GM18511 (cell line): ENCODE measurements at regions not wholly inside any gene's neighbourhood (a gene's known extent, or its start where the extent isn't known, plus 50 kb on each side); places are given as distances from the start of the nearest gene placed in this dataset.

Experiments
- ATAC-seq: cut with Tn5 transposase; IDR thresholded peaks from one replicate; pipeline ENCODE4 v1.9.1; 2021; ENCODE audit warnings: mild to moderate bottlenecking, moderate library complexity; ENCODE audit not compliant: unreplicated experiment

DNA sequence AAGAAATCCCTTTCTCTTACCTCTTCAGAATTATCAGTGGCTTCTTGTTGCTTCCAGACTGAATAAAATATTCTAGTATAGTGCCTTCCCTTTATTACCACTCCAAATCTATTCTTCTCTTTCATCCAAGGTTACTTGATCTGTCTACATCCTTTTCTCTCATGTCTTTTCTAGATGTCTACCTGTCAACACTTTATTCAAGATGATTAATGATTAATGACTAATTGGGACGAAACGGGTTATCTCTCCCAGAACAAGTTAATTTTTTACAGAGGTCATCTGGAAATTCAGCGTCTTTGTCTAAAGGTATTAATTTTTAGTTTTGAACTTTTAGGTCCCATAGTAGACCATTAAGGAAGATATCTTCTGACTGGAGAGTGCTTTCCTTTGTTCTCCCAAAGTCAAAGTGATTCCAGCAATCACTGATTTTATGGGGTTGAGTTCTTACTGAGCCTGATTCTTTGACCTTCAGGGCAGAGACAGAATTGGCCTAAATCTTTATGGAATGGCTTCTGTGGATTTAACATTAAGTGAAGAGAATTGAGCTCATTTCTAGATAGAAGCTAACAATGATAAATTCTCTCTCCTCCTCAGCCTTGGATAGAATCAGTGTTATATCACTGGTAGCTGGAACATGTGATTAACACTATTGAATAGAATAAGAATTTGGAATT is 335.4 kb upstream of the TEX13C start:
- ATAC-seq, result no peak

DNA sequence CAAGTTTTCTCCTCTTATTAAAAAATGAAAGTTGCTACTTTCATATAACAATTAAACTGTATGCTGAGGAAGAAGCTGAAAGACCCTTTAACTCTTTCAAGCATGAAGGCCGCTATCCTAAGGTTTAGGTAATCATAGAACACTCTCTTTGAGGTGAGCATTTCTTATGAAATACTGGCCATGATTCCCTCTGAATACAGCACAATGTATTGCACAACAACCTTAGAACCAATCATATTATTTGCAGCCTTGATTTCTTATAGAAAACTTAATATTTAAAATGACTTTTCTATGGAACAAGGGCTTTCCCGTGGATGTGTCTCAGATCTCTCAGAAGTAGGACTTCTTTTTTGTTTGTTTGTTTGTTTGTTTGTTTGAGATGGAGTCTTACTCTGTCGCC is 333.4 kb upstream of the TEX13C start:
- no peak for ATAC-seq

DNA sequence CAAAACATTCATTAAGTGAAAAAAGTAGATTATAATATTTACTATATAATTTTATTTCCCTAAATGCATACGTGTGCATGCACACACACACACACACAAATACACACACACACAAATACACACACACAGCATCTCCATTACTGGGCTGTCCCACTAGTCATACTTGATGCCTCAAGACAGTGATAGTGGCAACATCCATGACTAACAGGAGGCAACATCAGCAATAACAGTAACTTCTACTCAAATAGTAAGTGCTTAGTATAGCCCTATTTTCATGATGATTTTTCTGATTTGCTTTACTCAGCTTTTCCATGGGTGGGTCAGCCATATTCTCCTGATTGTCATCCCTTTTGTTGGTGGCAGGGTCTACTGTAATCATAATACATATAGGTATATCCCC is 325.9 kb upstream of the TEX13C start:
- no peak for ATAC-seq

DNA sequence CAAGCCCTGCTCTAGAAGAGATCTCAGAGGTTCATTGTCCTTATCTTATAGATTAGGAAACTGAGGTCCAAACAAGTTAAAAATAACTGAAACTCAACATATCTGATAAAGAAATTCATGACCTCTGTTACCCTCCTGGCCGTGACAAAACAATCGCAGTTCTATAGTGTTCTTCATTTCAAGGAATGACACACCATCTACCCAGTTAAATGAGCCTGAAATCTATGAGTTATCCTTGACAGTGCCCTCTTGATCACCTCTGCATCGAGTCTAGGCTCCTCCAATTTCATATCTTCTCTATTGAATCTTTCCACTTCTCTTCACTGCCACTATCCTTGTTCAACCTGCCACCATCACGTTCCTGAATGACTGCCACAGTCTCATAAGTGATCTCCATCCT is 325.3 kb upstream of the TEX13C start:
- no peak for ATAC-seq

DNA sequence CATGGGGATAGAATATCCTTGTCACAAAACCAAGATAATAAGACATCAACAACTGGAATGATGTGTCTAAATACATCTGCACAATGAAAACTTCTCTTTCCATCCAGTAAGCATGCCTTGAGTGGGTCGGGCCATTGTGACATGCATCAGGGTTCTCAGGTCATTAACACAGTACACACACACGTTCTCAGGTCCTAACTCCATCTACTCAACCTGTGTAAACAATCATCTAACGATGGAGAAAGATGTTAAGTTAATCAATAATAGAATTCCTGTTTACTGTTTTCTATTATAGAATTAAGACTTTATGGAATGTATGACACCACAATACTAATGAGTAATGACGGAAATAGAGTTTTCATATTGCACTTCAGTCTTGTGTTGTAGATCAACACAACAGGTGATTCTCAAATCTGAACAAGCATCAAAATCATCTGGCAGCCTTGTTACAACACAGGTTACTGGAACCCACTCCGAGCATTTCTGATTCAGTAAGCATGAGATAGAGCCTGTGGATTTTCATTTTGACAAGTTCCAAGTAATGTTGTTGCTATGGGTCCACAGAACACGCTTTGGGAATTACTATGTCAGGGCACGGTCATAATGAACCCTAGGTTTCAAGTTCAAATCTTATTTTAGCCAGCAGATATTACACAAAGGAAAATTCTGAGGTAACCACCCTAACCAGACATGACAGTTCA is 315.8 kb upstream of the TEX13C start:
- ATAC-seq, result no peak

DNA sequence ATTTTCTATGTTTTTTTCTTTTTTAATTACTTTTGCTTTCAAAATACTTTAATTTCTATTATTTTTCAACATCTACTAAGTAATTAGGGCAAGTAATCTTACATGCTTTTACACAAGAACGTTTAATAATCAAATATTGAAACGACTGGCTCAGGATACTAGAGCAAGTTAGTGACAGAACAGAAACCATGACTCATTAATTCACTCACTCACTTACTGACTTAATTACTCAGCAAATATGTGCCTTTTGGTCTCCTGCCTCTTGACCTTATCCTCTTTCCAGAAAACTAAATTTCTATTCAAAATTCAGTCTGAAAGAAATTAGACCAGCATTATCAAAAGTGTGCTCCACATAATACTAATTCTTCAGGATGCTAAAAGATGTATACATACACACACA is 314.9 kb upstream of the TEX13C start:
- ATAC-seq, result no peak

DNA sequence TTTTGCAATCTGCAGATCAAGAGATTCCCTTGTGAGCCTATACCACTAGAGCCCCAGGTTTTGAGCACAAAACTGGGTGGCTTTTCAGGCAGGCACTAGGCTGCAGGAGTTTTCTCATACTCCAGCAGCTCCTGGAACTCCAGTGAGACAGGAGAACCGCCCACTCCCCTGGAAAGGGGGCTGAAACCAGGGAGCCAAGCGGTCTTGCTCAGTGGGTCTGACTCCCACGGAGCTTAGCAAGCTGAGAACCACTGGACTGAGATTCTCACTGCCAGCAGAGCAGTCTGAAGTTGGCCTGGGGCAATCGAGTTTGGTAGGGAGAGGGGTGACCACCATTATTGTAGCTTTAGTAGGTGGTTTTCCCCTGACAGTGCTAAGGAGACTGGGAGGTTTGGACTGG is 313.8 kb upstream of the TEX13C start:
- no peak for ATAC-seq

DNA sequence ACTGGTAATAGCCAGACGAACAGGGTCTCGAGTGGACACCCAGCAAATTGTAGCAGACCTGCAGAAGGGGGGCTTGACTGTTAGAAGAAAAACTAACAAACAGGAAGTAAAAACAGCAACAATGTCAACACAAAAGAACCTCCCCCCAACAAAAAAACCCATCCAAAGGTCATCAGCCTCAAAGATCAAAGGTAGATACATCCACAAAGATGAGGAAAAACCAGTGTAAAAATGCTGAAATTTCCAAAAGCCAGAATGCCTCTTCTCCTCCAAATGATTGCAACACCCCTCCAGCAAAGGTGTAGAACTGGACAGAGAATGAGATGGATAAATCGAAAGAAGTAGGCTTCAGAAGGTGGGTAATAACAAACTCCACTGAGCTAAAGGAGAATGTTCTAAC is 313.0 kb upstream of the TEX13C start:
- no peak for ATAC-seq

DNA sequence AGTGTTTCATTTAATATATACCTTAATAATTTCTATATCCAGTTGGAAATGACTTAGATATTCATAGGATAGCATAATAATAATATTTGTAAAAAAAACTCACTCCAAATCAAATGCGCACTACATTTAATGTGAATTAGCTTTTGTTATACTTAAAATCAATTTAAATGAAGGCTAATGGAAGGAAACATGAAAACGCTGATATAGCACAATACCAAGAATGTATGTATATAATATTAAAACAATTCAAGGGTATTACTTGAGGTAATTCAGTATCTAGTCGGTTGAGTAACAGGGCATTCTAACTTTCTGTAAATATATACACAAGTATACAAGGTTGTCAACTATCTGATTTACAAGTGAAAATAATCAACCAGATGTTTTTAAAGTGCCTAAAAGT is 307.1 kb upstream of the TEX13C start:
- ATAC-seq, result no peak

DNA sequence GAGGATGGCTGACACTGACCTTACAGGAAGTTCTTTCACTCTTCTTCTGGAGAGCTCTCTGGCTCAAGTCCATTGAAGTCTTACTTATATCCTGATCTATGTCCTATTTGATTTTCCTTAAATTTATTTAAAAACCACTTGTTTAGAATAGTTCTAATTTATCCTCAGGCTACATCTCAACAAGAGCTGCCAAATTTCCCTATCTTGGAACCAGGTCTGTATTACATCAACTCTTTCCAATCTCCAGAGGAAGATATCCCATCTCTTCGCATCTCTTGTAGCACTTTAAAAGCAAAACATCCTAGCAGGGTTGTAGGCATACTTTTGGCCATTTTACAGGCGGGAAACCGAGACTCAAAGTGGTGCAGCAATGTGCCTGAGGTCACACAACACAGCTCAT is 290.5 kb upstream of the TEX13C start:
- no peak for ATAC-seq
